Activated CD4-positive, alpha-beta T cell treated with anti-CD3 and anti-CD28 coated beads, Interleukin-2, amount 50 U/mL, for 24 hours (primary cell): ENCODE measurements at regions not wholly inside any gene's neighbourhood (a gene's known extent, or its start where the extent isn't known, plus 50 kb on each side); places are given as distances from the start of the nearest gene placed in this dataset.
A peak's percentile ranks its signal among the peaks of the same experiment; 100 is the strongest.
"Not testable (repeated sequence)": the region's sequence is repeated elsewhere in the genome, so short reads cannot be mapped to it uniquely, and the experiment has no call there.

Experiments used
- DNase-seq, 2 donors: peaks; one replicate each; pipeline ENCODE4 v3.0.0-alpha.2; 2020; ENCODE audit warnings: low read depth in 1 of 2, low spot score in 1 of 2

DNA sequence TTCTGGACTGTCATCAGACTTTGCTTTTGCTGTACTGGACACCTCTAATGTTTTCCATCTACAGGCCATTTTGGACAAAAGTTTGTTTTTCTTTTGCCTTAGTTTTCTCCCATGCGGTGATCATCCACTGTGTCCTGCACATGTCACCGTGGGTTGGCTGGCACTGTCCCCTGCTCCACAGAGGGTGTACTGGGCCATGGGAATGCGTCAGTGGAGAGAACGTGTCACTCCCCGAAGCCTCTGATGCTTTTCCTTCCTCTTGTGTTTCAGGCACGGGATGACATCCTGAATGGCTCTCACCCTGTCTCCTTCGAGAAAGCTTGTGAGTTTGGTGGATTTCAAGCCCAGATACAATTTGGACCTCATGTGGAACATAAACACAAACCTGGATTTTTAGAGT lies 385.0 kb upstream of the TPM1 start:
- not testable (repeated sequence) for DNase-seq

DNA sequence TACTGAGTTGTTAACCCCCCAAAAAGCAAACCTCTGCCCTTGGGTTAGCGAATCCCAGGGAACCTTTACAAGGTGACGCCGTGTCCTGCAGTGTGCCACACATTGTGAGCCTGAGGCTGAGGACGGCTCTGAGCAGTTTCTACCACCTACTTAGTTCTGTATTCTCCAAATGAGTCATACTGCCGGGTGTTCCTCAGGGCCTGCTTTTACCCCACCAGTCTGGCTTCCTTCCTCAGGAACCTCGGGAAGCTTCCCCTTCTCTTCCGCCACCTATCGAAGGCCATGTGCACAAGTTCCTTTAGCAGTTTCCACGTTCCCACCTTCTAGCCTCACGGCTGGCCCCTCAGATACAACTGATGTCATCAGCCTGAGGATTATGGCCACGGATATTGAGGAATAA lies 384.0 kb upstream of the TPM1 start:
- no peak for DNase-seq

DNA sequence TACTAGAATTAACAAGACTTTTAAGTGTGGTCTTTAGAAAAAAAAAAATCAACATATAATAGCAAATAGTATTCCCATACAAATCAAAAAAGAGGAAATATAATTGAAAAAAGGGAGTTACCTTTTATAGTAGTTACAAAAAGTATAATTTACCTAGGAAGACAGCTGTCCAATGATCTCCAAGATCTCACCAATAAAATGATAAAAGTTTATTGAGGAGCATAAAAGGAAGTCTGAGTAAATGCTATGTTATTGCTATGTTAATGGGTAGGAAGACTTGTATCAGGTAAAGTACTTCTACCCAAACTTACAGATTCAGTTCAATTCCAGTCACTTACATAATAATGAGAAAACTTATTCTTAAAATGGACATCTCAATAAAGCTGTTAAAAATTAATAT lies 379.0 kb upstream of the TPM1 start:
- no peak for DNase-seq

DNA sequence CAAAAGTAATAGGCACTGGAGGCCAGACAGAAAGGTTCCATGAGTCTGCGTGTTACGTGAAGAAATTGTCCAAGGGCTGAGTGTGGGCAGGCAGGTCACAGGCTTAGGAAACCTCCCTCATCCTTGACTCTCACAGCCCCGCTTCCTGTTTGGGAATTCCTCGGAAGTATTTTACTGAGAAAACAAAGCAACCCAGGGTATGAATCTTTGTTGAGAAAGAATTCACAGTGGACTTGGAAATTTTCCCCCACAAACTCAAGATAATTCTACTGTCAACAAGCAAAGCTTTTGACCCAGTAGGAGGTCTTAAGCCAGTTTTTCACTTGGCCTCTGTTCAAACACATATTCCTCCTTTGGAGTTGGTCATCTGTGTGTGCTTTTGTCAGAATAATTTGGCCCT lies 377.1 kb upstream of the TPM1 start:
- DNase-seq, result no peak

DNA sequence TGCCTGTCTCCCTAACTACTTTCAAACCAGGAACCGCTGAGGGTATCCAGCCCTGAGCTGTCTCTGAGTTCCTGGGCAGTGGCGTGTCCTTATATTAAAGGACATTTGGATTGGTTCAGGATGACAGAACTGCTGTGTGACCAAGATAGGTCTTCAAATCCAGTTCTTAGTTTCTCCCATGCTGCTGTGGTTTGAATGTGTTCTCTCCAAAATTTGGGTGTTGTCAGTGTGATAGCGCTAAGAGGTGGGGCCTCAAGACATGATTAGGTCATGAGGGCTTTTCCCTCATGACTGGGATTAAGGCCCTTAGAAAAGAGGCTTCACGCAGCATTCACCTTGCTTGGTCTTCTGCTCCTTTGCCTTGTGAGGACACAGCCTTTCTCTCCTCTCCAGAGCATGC lies 376.5 kb upstream of the TPM1 start:
- no peak for DNase-seq

DNA sequence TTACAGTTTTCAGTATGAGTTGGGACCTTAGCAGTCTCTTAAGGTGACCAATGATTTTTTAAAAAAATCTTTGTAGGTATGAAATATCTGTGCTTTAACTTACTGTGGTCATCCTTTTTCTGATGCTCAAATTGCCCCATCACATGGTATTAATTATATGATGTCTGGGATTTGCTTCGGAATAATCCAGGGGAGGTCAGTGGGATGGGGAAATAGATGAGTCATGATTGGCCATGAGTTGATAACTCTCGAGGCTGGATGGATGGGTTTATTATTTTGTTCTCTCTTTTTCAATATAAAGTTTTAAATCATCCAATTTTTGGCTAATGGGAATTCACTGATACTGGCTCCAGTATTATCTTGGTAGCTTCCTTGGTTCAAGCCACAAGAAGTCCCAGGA lies 370.3 kb upstream of the TPM1 start:
- no peak for DNase-seq

DNA sequence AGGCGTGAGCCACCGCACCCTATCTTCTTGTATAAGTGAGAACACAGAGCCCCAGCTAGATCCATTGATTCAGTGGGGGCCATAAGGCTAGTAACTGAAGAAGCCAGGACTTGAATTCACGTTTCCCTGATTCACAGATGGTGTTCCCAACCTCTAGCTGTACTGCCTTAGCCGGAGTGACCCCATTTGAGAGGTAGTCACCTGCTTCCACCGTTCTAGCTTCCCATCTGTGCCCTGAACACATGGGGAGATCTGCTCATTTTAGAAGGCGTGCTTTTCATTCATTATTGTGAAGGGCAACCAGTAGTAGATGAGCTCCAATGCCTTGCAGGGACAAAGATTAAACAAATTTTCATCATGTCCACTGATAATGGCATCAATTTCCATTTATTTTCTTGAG lies 365.7 kb upstream of the TPM1 start:
- no peak for DNase-seq

DNA sequence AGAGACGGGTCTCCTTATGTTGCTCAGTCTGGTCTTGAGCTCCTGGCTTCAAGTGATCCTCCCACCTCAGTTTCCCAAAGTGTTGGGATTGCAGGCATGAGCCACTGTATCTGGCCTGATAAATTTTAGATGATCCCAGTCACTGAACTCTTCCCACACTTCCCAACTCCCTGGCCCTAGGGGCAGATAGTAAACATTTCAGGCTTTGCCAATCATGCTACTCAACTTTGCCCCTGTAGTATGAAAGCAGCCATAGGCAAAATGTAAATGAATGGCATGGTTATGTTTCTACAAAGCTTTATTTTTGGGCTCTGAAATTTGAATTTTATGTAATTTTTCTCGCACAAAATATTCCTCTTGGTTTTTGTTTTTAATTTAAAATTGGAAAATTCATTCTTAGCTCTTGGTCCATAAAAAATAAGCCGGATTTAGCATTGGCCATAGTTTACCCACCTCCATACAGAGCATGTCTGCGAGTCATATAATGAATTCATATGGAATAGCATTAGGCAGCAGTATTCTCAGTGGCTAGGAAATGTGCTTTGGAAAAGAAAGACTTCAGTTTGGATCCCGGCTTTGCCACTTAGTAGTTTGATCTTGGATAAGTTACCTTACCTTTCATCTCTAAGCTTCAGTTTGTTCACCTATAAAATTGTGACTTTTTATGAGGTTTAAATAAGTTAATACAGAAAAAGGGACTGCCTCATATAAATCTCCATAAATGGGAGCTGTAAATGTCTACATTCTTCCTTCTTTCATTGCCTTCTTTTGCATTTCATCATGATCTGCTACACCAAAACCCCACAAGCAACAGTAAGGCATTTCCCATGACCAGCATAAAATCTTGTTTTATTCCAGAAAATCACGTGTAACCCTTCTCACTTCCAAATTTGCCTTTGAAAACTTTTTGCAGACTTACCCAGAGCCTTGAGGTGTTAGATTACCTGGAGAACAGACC lies 360.3 kb upstream of the TPM1 start:
- DNase-seq, result no peak

DNA sequence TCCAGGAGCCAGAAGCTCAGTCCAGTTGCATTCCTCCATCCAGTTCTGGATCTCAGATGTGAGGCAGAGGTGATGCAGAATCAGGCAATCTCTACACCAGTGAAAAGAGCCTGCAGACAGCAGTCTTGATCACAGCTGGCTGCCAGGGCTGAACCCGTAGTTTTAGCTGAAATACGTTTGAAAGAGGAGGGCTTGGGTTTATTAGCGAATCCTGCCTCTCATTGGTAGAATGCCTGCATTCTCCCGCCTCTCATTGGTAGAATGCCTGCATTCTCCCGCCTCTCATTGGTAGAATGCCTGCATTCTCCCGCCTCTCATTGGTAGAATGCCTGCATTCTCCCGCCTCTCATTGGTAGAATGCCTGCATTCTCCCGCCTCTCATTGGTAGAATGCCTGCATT lies 359.4 kb upstream of the TPM1 start:
- DNase-seq, result not testable (repeated sequence)

DNA sequence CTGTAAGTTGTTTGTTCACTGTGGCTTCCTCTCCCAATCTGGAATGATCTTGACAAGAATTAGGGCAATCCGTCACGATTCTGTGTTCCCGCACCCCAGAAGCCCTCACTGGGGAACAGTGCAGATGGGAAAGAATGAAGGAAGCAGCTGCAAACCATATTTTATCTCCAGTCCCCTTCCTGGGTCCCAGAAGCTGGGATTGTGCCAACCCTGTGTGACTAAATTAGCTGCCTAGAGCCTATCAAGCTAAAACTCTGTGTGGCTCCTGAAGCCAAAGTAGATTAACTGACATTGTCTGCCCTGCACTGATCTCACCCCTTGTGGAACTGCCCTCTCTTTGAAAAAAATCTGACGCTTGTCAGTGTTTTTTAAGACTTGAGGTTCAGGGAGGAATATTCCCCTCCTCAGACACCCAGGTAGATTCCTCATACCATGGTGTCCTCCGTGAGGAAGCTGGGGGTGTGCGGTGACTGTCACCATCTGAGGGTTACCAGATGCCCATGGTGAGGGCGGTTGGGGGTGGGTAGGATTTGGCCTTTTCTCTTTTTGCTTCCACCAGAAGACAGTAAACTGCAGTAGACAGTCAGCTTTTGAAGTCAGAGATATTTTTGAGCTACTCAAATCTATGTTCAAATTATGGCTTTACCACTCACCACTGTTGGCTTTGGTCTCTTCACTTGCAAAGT lies 358.3 kb upstream of the TPM1 start:
- DNase-seq, result no peak

DNA sequence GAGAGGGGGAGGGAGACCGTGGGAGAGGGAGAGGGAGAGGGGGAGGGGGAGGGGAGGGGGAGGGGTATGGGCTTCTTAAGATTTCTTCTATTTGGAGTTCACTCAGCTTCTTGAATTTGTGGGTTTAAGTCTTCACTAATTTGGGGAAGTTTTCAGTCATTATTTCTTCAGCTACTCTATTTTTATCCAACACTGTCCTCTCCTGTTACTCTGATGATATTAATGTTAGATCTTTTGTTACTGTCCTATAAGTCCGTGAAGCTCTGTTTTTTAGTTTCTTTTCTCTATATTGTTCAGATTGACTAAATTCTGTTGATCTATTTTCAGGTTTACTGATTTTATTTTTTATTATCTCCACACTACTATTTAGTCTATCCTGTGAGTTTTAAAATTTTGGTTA lies 351.5 kb upstream of the TPM1 start:
- DNase-seq, result no peak

DNA sequence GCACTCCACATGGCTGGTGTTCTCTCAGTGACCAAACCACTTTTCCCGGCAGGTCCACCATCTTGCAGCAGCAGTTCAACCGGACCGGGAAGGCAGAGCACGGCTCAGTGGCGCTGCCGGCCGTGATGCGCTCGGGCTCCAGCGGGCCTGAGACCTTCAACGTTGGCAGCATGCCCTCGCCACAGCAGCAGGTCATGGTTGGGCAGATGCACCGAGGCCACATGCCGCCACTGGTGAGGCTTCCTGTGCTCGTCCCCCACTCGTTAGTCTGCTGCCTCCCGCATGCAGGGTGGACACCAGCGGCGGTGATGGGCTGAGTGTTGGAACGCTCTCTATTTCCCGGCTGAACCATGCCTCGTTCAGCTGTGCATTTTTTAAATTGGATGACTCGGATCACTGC lies 344.9 kb upstream of the TPM1 start:
- DNase-seq, result no peak

DNA sequence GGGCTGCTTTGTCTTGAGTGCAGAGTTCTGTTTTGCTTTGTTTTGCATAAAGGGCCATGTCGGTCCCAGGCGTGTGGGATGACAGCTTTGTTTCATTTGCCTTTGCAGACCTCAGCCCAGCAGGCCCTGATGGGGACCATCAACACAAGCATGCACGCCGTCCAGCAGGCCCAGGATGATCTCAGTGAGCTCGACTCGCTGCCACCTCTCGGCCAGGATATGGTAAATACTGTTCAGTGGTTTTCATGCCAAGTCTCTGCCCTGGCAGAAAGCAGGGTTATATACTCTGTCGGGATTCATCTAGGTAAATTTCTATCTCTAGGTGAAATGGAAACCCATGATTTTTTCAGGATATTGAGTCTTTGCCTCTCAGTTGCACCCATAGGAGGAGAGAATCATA lies 343.9 kb upstream of the TPM1 start:
- no peak for DNase-seq

DNA sequence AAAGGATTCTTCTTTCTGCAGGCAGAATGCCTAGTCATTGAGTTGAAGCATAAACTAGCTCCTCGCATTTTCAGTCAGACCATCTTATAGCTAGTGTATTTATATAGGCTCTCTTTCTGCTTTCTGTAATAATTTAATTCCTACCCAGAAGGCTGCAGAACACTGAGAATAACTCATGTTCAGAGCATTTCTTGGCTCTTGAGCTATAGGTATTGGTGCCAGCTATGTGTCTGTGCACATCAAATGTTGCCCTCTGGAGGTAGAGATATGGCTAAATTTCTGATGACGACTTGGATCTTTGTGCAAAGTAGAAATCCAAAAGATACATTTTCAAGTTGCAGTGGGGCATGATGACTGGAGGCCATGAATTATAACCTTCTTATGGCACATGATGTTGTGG lies 336.2 kb upstream of the TPM1 start:
- DNase-seq, result no peak

DNA sequence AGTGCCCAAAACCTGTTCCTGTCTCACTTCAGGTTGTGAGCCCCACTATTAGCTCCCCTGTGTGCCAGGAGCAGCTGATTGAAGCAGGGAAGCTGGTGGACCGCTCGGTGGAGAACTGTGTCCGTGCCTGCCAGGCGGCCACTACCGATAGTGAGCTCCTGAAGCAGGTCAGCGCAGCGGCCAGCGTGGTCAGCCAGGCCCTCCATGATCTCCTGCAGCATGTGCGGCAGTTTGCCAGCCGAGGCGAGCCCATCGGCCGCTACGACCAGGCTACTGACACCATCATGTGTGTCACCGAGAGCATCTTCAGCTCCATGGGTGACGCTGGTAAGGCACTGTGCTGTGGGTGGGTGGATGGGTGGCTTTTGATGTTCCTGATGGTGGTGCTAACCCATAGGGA lies 334.1 kb upstream of the TPM1 start:
- DNase-seq, result no peak

DNA sequence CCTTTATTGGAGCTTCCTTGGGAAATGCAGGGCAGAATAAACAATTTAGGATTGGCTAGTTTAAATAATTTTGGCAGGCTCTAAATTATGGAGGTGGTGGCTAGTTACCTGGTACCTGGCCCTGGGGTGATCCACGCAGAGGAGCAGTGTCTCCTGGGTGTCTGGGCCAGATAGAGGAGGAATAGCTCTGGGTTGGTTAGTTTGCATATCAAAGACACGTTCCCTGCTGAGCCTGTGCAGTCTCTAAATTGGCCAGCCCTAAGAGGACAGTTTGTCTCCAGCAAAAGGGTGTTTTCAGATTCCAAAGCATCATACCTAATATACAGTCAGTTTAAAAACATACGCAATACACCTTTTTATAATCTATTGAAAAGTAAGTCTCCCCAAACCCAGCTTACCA lies 333.3 kb upstream of the TPM1 start:
- DNase-seq, result no peak

DNA sequence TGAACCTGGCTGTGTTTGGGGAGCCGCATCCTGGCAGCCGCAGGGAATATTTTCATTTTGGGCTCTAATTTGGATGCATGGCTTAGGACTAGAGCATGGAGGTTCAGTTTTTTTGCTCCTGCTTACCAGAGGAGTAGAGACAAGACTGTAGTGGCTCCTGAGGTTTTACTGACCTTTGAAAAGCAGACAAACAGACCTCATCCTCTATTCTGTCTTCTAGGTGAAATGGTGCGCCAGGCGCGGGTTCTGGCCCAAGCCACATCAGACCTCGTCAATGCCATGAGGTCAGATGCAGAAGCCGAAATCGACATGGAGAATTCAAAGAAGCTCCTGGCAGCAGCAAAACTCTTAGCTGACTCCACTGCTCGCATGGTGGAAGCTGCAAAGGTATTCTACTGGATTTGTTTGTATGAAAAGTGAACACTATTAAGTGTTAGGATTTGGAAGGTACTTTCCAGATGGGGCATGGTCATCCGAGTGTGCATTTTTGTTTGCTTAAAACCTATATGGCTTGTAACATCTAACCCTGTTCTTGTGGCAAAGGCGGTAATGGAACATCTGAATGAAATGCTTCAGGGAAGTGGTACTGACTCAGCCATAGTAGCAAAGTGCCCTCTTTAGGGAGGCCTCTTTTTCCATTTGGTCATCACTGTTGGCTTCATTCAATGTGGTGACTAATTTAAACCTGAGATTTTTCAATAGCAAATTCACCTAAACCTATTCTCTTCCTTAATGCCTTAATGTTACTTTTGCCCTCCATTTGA lies 330.7 kb upstream of the TPM1 start:
- DNase-seq, result peak in 1 of 2 donors; percentile 48

DNA sequence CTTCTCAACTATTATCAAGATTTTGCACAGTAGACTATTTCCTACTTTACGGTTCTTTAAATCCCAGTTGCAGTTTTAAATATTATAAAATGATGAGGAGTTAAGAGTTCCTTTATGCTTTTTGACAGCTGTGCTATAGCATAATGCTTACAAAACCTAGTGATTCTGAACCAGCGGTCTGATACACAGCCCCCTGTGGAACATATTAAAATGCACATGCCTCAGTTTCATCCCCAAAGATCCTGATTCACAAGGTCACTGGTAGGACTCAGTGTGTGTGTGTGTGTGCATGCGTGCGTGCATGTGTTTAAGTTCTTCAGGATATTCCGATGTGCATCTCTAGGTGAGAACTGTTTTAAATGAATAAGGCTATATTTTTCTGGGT lies 330.1 kb upstream of the TPM1 start:
- no peak for DNase-seq

DNA sequence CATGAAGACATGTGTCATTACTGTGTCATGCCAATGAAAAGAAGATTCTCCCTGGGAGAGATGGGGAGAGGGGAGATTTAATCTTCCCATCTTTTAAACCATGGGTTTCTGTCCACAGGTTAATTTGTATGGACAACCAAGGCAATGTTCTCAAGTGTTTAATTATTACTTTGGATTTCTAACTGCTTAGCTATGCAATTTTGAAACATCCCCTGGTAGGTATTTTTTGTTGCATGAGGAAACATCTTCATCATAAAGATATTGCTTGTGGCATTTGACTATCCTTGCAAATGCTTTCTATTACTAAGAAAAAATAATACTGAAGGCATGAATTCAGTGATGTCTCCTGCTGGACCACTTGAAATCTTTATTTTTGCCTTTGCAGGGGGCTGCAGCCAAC lies 326.6 kb upstream of the TPM1 start:
- no peak for DNase-seq

DNA sequence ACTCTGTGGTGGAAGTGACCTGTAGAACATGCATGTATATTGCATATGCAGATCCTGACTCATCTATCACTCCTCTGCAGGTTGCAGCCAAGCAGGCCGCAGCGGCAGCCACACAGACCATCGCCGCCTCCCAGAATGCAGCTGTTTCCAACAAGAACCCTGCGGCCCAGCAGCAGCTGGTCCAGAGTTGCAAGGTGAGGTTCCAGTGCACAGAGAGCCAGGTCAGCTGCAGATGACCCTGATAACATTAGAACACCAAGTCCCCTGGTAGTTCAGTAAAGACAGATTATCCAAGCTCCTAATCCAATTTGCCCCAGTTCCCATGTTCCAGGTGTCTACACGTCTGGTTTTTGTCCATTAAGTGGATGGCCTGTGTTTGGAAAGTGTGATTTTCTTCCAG lies 325.1 kb upstream of the TPM1 start:
- DNase-seq, result no peak

DNA sequence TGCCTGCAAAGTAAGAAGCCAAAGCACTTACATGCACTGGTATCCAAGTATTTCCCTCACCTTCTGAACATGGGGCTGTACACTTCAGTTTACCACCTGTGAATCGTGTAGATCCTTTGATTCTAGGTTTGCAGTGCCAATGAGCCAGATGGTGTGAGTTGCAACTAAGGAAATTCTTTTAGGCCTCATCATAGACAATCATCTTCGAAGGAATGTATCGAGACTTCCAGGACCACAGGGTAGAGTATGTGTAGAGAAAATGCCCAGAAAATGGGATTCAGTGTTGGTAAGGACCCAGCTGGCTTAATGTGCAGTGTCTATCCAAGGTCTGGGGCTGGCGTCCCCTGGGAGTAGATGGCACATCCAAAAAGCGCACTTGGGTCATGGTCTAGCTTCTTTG lies 323.2 kb upstream of the TPM1 start:
- DNase-seq, result no peak

DNA sequence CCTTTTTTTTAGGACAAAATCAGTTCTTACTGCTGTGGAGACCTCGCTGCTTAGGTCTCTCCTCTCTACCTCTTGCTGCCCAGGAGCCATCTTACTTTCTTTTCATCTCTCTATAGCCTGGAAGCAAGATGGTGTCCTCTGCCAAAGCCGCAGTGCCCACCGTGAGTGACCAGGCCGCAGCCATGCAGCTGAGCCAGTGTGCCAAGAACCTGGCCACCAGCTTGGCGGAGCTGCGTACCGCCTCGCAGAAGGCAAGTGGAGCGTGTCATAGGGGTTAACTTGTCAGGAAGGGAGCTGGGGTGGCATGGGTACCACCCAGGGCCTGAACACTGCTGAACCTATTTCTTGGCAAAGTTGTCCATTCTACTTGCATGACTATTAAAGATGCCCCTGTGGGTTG lies 320.3 kb upstream of the TPM1 start:
- no peak for DNase-seq
